Mammary epithelial cell (primary cell): ENCODE measurements at regions not wholly inside any gene's neighbourhood (a gene's known extent, or its start where the extent isn't known, plus 50 kb on each side); places are given as distances from the start of the nearest gene placed in this dataset.

Experiments
- EZH2 ChIP-seq: IDR thresholded peaks from 2 replicates; pipeline ENCODE4 v1.6.1; 2012; ENCODE audit warnings: low read length, inconsistent platforms, borderline replicate concordance
- TF ChIP-seq, protein P1 (sequence below), 2 donors: IDR thresholded peaks in 1 of 2; conservative IDR thresholded peaks in 1 of 2; 2 replicates each; pipeline ENCODE4 v1.5.1; 2011 to 2012; ENCODE audit warnings: inconsistent platforms in 2 of 2, low read length in 2 of 2, mild to moderate bottlenecking in 2 of 2, control low read depth in 1 of 2, low read depth in 1 of 2; ENCODE audit not compliant: insufficient read depth in 1 of 2; ENCODE audit errors: extremely low read depth in 1 of 2

DNA sequence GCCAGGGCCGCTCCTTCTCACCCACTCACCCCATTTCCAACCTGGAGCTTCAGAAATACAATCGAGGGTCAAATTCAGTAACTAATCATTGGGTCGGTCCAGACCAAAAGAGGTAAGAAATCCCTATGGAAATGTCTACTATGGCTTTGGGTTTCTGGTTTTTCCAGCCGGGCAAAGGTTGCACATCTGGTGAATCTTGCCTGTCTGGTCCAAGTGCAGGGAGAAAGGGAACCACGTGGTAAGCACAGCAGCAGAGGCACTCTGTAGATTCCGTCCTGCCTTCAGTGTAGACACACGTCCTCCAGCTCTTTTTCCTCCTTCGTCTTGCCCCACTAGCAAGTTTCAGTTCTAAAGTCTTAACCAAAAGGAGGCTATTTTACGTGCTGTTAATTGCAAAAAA lies 218.0 kb upstream of the JADE1 start:
- TF ChIP-seq, protein P1, sequence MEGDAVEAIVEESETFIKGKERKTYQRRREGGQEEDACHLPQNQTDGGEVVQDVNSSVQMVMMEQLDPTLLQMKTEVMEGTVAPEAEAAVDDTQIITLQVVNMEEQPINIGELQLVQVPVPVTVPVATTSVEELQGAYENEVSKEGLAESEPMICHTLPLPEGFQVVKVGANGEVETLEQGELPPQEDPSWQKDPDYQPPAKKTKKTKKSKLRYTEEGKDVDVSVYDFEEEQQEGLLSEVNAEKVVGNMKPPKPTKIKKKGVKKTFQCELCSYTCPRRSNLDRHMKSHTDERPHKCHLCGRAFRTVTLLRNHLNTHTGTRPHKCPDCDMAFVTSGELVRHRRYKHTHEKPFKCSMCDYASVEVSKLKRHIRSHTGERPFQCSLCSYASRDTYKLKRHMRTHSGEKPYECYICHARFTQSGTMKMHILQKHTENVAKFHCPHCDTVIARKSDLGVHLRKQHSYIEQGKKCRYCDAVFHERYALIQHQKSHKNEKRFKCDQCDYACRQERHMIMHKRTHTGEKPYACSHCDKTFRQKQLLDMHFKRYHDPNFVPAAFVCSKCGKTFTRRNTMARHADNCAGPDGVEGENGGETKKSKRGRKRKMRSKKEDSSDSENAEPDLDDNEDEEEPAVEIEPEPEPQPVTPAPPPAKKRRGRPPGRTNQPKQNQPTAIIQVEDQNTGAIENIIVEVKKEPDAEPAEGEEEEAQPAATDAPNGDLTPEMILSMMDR (conservative IDR thresholded peaks at IDR 0.05 in 1 of 2, IDR thresholded peaks at IDR 0.05 in 1 of 2; ENCODE audit: extremely low read depth in 1 of 2, insufficient read depth in 1 of 2, low read depth in 1 of 2, low read length in 2 of 2) = no peak
- no peak for TF ChIP-seq EZH2
